PFSK-1 (cell line): ENCODE measurements at regions not wholly inside any gene's neighbourhood (a gene's known extent, or its start where the extent isn't known, plus 50 kb on each side); places are given as distances from the start of the nearest gene placed in this dataset.

Experiments used
- FOXP2 ChIP-seq: optimal IDR thresholded peaks from 2 replicates; pipeline ENCODE3; 2011; ENCODE audit warnings: borderline replicate concordance, control low read depth, inconsistent platforms; ENCODE audit not compliant: insufficient read depth; ENCODE audit errors: extremely low read length, extremely low read depth
- POLR2AphosphoS5 ChIP-seq: IDR thresholded peaks from 2 replicates; pipeline ENCODE4 v1.6.1; 2012; ENCODE audit warnings: low read depth, mild to moderate bottlenecking, control low read depth, low read length, moderate library complexity
- REST ChIP-seq, 2 experiments: IDR thresholded peaks; 2 replicates each; pipeline versions ENCODE4 v1.6.1 to v1.8.0; 2011 to 2012; ENCODE audit warnings: low read depth in 2 of 2, low read length in 2 of 2, control low read depth in 1 of 2, inconsistent platforms in 1 of 2, mild to moderate bottlenecking in 1 of 2, moderate library complexity in 1 of 2; ENCODE audit not compliant: insufficient read depth in 1 of 2
- SIN3A ChIP-seq: IDR thresholded peaks from 2 replicates; pipeline ENCODE4 v1.6.1; 2012; ENCODE audit warnings: mild to moderate bottlenecking, low read length, moderate library complexity, borderline replicate concordance; ENCODE audit not compliant: insufficient read depth
- TAF1 ChIP-seq: IDR thresholded peaks from 2 replicates; pipeline ENCODE4 v1.6.1; 2012; ENCODE audit warnings: low read length, control low read depth, borderline replicate concordance; ENCODE audit not compliant: insufficient read depth

- TF ChIP-seq SIN3A: no peak
- no peak for TF ChIP-seq POLR2AphosphoS5
- no peak for TF ChIP-seq FOXP2
- no peak for TF ChIP-seq TAF1
- no peak for TF ChIP-seq REST (IDR thresholded peaks at IDR 0.05; ENCODE audit: insufficient read depth in 1 of 2, low read depth in 2 of 2, low read length in 2 of 2)
These were observed 417.9 kb downstream of the PDGFC start for GRCh38 chr4:156553659-156554058.

- TF ChIP-seq REST (IDR thresholded peaks at IDR 0.05; ENCODE audit: insufficient read depth in 1 of 2, low read depth in 2 of 2, low read length in 2 of 2) (no peak), SIN3A (no peak), POLR2AphosphoS5 (no peak), TAF1 (no peak)
These were observed 423.7 kb downstream of the PDGFC start for GRCh38 chr4:156547891-156548290.

- TF ChIP-seq TAF1: no peak
- no peak for TF ChIP-seq POLR2AphosphoS5
- no peak for TF ChIP-seq SIN3A
- TF ChIP-seq REST (IDR thresholded peaks at IDR 0.05; ENCODE audit: insufficient read depth in 1 of 2, low read depth in 2 of 2, low read length in 2 of 2): no peak
- no peak for TF ChIP-seq FOXP2
These were observed 424.2 kb downstream of the PDGFC start for GRCh38 chr4:156547439-156547838.

GRCh38 chr4:156545003-156545785 is 426.4 kb downstream of the PDGFC start:
- TF ChIP-seq TAF1: no peak
- TF ChIP-seq FOXP2: no peak
- no peak for TF ChIP-seq REST (IDR thresholded peaks at IDR 0.05; ENCODE audit: insufficient read depth in 1 of 2, low read depth in 2 of 2, low read length in 2 of 2)
- TF ChIP-seq POLR2AphosphoS5: no peak
- TF ChIP-seq SIN3A: no peak
